ENCODE measurements at regions not wholly inside any gene's neighbourhood (a gene's known extent, or its start where the extent isn't known, plus 50 kb on each side); places are given as distances from the start of the nearest gene placed in this dataset.

DNA sequence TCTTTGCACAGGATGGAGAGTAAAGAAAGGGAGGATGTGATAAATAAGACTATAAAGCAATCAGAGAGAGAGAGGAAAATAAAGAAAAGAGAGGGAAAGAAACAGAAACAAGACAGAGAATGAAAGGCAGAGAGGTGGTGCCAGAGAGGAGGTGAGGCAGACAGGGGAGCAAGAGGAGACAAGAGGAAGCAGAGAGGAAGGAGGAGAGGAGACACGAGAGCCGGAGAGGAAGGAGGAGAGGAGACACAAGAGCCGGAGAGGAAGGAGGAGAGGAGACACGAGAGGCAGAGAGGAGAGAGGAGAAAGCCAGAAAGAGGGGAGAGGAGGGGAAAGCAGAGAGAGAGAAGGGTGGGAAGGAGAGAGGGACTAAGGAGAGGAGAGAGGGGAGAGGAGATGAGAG lies 125.2 kb downstream of the PAPOLA start:
- H3K36me3 ChIP-seq (ENCODE audit: insufficient read depth): no peaks in the 10 kb centered on the region
- H3K4me2 ChIP-seq: no peak overlapping the region
- H3K4me1 ChIP-seq (ENCODE audit: insufficient read depth): no peaks in the 10 kb centered on the region

More for the DNA sequence above, 125.2 kb downstream of the PAPOLA start:
- no peaks in the 10 kb centered on the region for H4K20me1 ChIP-seq (replicated peaks; ENCODE audit: insufficient read depth)
- H3K27me3 ChIP-seq (ENCODE audit: insufficient read depth): no peaks in the 10 kb centered on the region
- Mint-ChIP-seq H3K4me3 (no peak overlapping the region), H3K27ac (no peak overlapping the region), H3K27me3 (ENCODE audit: insufficient read depth, low read depth, poor library complexity) (peaks cover 2% of the 10 kb centered on the region), H3K4me1 (peaks cover 4% of the 10 kb centered on the region), H3K36me3 (ENCODE audit: low read depth) (no peaks in the 10 kb centered on the region), H3K9me3 (no peaks in the 10 kb centered on the region)
- H3F3A ChIP-seq (replicated peaks; ENCODE audit: low read depth): no peaks in the 10 kb centered on the region
- H3K79me2 ChIP-seq (replicated peaks; ENCODE audit: insufficient read depth): no peaks in the 10 kb centered on the region
- ATAC-seq (no peak), DNase-seq (ENCODE audit: low spot score) (no peak)
- no peak overlapping the region for H2AFZ ChIP-seq
- no peak overlapping the region for H3K27ac ChIP-seq (ENCODE audit: low read depth)
- TF ChIP-seq CREB1 (CRISPR knock-in tag; IDR thresholded peaks at IDR 0.05; ENCODE audit: low read depth) (no peak), NANOG (IDR thresholded peaks at IDR 0.05; ENCODE audit: borderline replicate concordance) (no peak), ZNF331 (CRISPR knock-in tag; IDR thresholded peaks at IDR 0.05; ENCODE audit: low read depth) (no peak), POLR2AphosphoS5 (IDR thresholded peaks at IDR 0.05; ENCODE audit: low read depth) (no peak), EZH2 (IDR thresholded peaks at IDR 0.05; ENCODE audit: low read depth, unreplicated experiment) (no peak), STAT1 (IDR thresholded peaks at IDR 0.05; ENCODE audit: unreplicated experiment) (no peak), JUNB (IDR thresholded peaks at IDR 0.05; ENCODE audit: unreplicated experiment) (no peak), ZNF114 (CRISPR knock-in tag; IDR thresholded peaks at IDR 0.05) (no peak), EZH2phosphoT487 (IDR thresholded peaks at IDR 0.05; ENCODE audit: unreplicated experiment) (no peak)
- TF ChIP-seq, protein P1, sequence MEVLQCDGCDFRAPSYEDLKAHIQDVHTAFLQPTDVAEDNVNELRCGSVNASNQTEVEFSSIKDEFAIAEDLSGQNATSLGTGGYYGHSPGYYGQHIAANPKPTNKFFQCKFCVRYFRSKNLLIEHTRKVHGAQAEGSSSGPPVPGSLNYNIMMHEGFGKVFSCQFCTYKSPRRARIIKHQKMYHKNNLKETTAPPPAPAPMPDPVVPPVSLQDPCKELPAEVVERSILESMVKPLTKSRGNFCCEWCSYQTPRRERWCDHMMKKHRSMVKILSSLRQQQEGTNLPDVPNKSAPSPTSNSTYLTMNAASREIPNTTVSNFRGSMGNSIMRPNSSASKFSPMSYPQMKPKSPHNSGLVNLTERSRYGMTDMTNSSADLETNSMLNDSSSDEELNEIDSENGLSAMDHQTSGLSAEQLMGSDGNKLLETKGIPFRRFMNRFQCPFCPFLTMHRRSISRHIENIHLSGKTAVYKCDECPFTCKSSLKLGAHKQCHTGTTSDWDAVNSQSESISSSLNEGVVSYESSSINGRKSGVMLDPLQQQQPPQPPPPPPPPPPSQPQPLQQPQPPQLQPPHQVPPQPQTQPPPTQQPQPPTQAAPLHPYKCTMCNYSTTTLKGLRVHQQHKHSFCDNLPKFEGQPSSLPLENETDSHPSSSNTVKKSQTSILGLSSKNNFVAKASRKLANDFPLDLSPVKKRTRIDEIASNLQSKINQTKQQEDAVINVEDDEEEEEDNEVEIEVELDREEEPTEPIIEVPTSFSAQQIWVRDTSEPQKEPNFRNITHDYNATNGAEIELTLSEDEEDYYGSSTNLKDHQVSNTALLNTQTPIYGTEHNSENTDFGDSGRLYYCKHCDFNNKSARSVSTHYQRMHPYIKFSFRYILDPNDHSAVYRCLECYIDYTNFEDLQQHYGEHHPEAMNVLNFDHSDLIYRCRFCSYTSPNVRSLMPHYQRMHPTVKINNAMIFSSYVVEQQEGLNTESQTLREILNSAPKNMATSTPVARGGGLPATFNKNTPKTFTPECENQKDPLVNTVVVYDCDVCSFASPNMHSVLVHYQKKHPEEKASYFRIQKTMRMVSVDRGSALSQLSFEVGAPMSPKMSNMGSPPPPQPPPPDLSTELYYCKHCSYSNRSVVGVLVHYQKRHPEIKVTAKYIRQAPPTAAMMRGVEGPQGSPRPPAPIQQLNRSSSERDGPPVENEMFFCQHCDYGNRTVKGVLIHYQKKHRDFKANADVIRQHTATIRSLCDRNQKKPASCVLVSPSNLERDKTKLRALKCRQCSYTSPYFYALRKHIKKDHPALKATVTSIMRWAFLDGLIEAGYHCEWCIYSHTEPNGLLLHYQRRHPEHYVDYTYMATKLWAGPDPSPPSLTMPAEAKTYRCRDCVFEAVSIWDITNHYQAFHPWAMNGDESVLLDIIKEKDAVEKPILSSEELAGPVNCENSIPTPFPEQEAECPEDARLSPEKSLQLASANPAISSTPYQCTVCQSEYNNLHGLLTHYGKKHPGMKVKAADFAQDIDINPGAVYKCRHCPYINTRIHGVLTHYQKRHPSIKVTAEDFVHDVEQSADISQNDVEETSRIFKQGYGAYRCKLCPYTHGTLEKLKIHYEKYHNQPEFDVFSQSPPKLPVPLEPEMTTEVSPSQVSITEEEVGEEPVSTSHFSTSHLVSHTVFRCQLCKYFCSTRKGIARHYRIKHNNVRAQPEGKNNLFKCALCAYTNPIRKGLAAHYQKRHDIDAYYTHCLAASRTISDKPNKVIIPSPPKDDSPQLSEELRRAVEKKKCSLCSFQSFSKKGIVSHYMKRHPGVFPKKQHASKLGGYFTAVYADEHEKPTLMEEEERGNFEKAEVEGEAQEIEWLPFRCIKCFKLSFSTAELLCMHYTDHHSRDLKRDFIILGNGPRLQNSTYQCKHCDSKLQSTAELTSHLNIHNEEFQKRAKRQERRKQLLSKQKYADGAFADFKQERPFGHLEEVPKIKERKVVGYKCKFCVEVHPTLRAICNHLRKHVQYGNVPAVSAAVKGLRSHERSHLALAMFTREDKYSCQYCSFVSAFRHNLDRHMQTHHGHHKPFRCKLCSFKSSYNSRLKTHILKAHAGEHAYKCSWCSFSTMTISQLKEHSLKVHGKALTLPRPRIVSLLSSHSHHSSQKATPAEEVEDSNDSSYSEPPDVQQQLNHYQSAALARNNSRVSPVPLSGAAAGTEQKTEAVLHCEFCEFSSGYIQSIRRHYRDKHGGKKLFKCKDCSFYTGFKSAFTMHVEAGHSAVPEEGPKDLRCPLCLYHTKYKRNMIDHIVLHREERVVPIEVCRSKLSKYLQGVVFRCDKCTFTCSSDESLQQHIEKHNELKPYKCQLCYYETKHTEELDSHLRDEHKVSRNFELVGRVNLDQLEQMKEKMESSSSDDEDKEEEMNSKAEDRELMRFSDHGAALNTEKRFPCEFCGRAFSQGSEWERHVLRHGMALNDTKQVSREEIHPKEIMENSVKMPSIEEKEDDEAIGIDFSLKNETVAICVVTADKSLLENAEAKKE (CRISPR knock-in tag; IDR thresholded peaks at IDR 0.05): no peak
- TF ChIP-seq, protein P2, sequence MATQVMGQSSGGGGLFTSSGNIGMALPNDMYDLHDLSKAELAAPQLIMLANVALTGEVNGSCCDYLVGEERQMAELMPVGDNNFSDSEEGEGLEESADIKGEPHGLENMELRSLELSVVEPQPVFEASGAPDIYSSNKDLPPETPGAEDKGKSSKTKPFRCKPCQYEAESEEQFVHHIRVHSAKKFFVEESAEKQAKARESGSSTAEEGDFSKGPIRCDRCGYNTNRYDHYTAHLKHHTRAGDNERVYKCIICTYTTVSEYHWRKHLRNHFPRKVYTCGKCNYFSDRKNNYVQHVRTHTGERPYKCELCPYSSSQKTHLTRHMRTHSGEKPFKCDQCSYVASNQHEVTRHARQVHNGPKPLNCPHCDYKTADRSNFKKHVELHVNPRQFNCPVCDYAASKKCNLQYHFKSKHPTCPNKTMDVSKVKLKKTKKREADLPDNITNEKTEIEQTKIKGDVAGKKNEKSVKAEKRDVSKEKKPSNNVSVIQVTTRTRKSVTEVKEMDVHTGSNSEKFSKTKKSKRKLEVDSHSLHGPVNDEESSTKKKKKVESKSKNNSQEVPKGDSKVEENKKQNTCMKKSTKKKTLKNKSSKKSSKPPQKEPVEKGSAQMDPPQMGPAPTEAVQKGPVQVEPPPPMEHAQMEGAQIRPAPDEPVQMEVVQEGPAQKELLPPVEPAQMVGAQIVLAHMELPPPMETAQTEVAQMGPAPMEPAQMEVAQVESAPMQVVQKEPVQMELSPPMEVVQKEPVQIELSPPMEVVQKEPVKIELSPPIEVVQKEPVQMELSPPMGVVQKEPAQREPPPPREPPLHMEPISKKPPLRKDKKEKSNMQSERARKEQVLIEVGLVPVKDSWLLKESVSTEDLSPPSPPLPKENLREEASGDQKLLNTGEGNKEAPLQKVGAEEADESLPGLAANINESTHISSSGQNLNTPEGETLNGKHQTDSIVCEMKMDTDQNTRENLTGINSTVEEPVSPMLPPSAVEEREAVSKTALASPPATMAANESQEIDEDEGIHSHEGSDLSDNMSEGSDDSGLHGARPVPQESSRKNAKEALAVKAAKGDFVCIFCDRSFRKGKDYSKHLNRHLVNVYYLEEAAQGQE (IDR thresholded peaks at IDR 0.05; ENCODE audit: unreplicated experiment): no peak
- TF ChIP-seq, protein P3, sequence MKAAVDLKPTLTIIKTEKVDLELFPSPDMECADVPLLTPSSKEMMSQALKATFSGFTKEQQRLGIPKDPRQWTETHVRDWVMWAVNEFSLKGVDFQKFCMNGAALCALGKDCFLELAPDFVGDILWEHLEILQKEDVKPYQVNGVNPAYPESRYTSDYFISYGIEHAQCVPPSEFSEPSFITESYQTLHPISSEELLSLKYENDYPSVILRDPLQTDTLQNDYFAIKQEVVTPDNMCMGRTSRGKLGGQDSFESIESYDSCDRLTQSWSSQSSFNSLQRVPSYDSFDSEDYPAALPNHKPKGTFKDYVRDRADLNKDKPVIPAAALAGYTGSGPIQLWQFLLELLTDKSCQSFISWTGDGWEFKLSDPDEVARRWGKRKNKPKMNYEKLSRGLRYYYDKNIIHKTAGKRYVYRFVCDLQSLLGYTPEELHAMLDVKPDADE (IDR thresholded peaks at IDR 0.05): no peak
- TF ChIP-seq, protein P4, sequence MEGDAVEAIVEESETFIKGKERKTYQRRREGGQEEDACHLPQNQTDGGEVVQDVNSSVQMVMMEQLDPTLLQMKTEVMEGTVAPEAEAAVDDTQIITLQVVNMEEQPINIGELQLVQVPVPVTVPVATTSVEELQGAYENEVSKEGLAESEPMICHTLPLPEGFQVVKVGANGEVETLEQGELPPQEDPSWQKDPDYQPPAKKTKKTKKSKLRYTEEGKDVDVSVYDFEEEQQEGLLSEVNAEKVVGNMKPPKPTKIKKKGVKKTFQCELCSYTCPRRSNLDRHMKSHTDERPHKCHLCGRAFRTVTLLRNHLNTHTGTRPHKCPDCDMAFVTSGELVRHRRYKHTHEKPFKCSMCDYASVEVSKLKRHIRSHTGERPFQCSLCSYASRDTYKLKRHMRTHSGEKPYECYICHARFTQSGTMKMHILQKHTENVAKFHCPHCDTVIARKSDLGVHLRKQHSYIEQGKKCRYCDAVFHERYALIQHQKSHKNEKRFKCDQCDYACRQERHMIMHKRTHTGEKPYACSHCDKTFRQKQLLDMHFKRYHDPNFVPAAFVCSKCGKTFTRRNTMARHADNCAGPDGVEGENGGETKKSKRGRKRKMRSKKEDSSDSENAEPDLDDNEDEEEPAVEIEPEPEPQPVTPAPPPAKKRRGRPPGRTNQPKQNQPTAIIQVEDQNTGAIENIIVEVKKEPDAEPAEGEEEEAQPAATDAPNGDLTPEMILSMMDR (conservative IDR thresholded peaks at IDR 0.05; ENCODE audit: low read depth in 2 of 2): no peak
- H3K4me3 ChIP-seq: no peak overlapping the region
- 0 out of 2 replicates have a peak, but pooled peaks cover 7% of the 10 kb centered on the region for H3K9me2 ChIP-seq (ENCODE audit: insufficient read depth)

All from GM23338 (cell line).